ENCODE measurements at regions not wholly inside any gene's neighbourhood (a gene's known extent, or its start where the extent isn't known, plus 50 kb on each side); places are given as distances from the start of the nearest gene placed in this dataset.

- intact Hi-C loops (cut with micrococcal nuclease; ENCODE audit: unreplicated experiment), result no loop called here
- no peak overlapping the region for H3K27ac Mint-ChIP-seq (ENCODE audit: unreplicated experiment)
Measured at GRCh38 chr12:125677829-125678228, 612.6 kb downstream of the AACS start.

GRCh38 chr12:125678589-125678993 lies 613.4 kb downstream of the AACS start:
- intact Hi-C loops (cut with micrococcal nuclease; ENCODE audit: unreplicated experiment), result no loop called here

More at GRCh38 chr12:125677829-125678228, 612.6 kb downstream of the AACS start:
- H3K36me3 Mint-ChIP-seq (ENCODE audit: insufficient read depth, unreplicated experiment), result no peaks in the 10 kb centered on the region
- H3K4me3 Mint-ChIP-seq (ENCODE audit: low read depth, unreplicated experiment), result no peak overlapping the region
- H3K9me3 Mint-ChIP-seq (ENCODE audit: low read depth, unreplicated experiment), result no peaks in the 10 kb centered on the region
- H3K27me3 Mint-ChIP-seq (ENCODE audit: unreplicated experiment), result peaks cover 8% of the 10 kb centered on the region
- H3K4me1 Mint-ChIP-seq (ENCODE audit: low read depth, unreplicated experiment), result no peaks in the 10 kb centered on the region
- DNase-seq, result no peak
- CTCF ChIA-PET, result no interaction called here
- BruUV-seq (replicated peaks), result no TSS peak
- TF ChIP-seq CTCF (IDR thresholded peaks at IDR 0.05; ENCODE audit: unreplicated experiment), result no peak

GRCh38 chr12:125683748-125684381 lies 618.6 kb downstream of the AACS start:
- intact Hi-C loops (cut with micrococcal nuclease; ENCODE audit: unreplicated experiment), result loop anchor here (2.0 kb wide), 1 partner anchor 151 kb away; no protein-coding TSS in a partner anchor

More at GRCh38 chr12:125678589-125678993, 613.4 kb downstream of the AACS start:
- no TSS peak for BruUV-seq (replicated peaks)
- Mint-ChIP-seq H3K27me3 (ENCODE audit: unreplicated experiment) (peaks cover 8% of the 10 kb centered on the region), H3K27ac (ENCODE audit: unreplicated experiment) (no peak overlapping the region), H3K4me1 (ENCODE audit: low read depth, unreplicated experiment) (no peaks in the 10 kb centered on the region), H3K36me3 (ENCODE audit: insufficient read depth, unreplicated experiment) (no peaks in the 10 kb centered on the region), H3K9me3 (ENCODE audit: low read depth, unreplicated experiment) (no peaks in the 10 kb centered on the region), H3K4me3 (ENCODE audit: low read depth, unreplicated experiment) (no peak overlapping the region)
- no peak for TF ChIP-seq CTCF (IDR thresholded peaks at IDR 0.05; ENCODE audit: unreplicated experiment)
- no peak for DNase-seq
- CTCF ChIA-PET, result no interaction called here

GRCh38 chr12:125684968-125685790 lies 619.9 kb downstream of the AACS start:
- Mint-ChIP-seq H3K27me3 (ENCODE audit: unreplicated experiment) (peaks cover 8% of the 10 kb centered on the region), H3K4me1 (ENCODE audit: low read depth, unreplicated experiment) (no peaks in the 10 kb centered on the region), H3K9me3 (ENCODE audit: low read depth, unreplicated experiment) (no peaks in the 10 kb centered on the region), H3K36me3 (ENCODE audit: insufficient read depth, unreplicated experiment) (no peaks in the 10 kb centered on the region), H3K27ac (ENCODE audit: unreplicated experiment) (no peak overlapping the region), H3K4me3 (ENCODE audit: low read depth, unreplicated experiment) (no peak overlapping the region)
- CTCF ChIA-PET, result no interaction called here
- TF ChIP-seq CTCF (IDR thresholded peaks at IDR 0.05; ENCODE audit: unreplicated experiment), result no peak
- BruUV-seq (replicated peaks), result no TSS peak
- DNase-seq, result no peak
- intact Hi-C loops (cut with micrococcal nuclease; ENCODE audit: unreplicated experiment), result no loop called here

More at GRCh38 chr12:125683748-125684381, 618.6 kb downstream of the AACS start:
- H3K27ac Mint-ChIP-seq (ENCODE audit: unreplicated experiment), result no peak overlapping the region
- no TSS peak for BruUV-seq (replicated peaks)
- H3K9me3 Mint-ChIP-seq (ENCODE audit: low read depth, unreplicated experiment), result no peaks in the 10 kb centered on the region
- peak; percentile 49 for TF ChIP-seq CTCF (IDR thresholded peaks at IDR 0.05; ENCODE audit: unreplicated experiment)
- no peaks in the 10 kb centered on the region for H3K4me1 Mint-ChIP-seq (ENCODE audit: low read depth, unreplicated experiment)
- H3K4me3 Mint-ChIP-seq (ENCODE audit: low read depth, unreplicated experiment), result no peak overlapping the region
- DNase-seq, result peak; percentile 83
- no peaks in the 10 kb centered on the region for H3K36me3 Mint-ChIP-seq (ENCODE audit: insufficient read depth, unreplicated experiment)
- CTCF ChIA-PET, result no interaction called here
- peaks cover 8% of the 10 kb centered on the region for H3K27me3 Mint-ChIP-seq (ENCODE audit: unreplicated experiment)
